GM10248 (cell line): ENCODE measurements at regions not wholly inside any gene's neighbourhood (a gene's known extent, or its start where the extent isn't known, plus 50 kb on each side); places are given as distances from the start of the nearest gene placed in this dataset.

Source experiments
- CTCF ChIA-PET: fragments of 300-600 bp; sonication (Branson Sonifier 250); formaldehyde crosslinking; extraction: SDS; loops from one replicate; lab custom pipeline; 2021; ENCODE audit warnings: antibody characterized with exemption; lab: Yijun Ruan, JAX
- POLR2A ChIA-PET: fragments of 350-650 bp; sonication (Branson Sonifier 250); formaldehyde crosslinking; extraction: SDS; loops from one replicate; lab custom pipeline; 2020; ENCODE audit warnings: antibody characterized with exemption; lab: Yijun Ruan, JAX
- DNase-seq: peaks from one replicate; pipeline ENCODE4 v3.0.0; 2012; ENCODE audit errors: extremely low spot score
- CTCF ChIP-seq: IDR thresholded peaks from 2 replicates; pipeline ENCODE4 v1.5.1; 2012; ENCODE audit warnings: mild to moderate bottlenecking, low read depth; ENCODE audit errors: extremely low read depth, missing control alignments, control extremely low read depth

GRCh38 chr6:149162924-149163323 lies 154.6 kb upstream of the TAB2 start:
- DNase-seq: no peak
- ChIA-PET POLR2A (no interaction called here), CTCF (interaction anchor here (2.9 to 3.3 kb wide), 2 partner anchors 10 to 11 kb away, joined by 18 to 24 read pairs; no protein-coding TSS in a partner anchor)
- TF ChIP-seq CTCF: no peak

GRCh38 chr6:149164199-149164750 lies 153.2 kb upstream of the TAB2 start:
- ChIA-PET CTCF (interaction anchor here (1.0 to 3.3 kb wide), 5 partner anchors 9 to 84 kb away, joined by 3 to 24 read pairs (median 5); no protein-coding TSS in a partner anchor), POLR2A (no interaction called here)
- TF ChIP-seq CTCF: no peak

GRCh38 chr6:149166336-149166735 lies 151.2 kb upstream of the TAB2 start:
- no peak for TF ChIP-seq CTCF
- ChIA-PET CTCF (interaction anchor here (1.0 to 1.7 kb wide), 2 partner anchors 13 to 38 kb away, joined by 4 to 5 read pairs; no protein-coding TSS in a partner anchor), POLR2A (no interaction called here)
- DNase-seq: no peak

More at GRCh38 chr6:149164199-149164750, 153.2 kb upstream of the TAB2 start:
- DNase-seq: no peak

GRCh38 chr6:149166747-149167146 lies 150.8 kb upstream of the TAB2 start:
- POLR2A ChIA-PET: no interaction called here
- CTCF ChIA-PET: interaction anchor here (1.0 to 1.7 kb wide), 2 partner anchors 13 to 38 kb away, joined by 4 to 5 read pairs; no protein-coding TSS in a partner anchor
- no peak for TF ChIP-seq CTCF
- no peak for DNase-seq

GRCh38 chr6:149168968-149169367 lies 148.5 kb upstream of the TAB2 start:
- POLR2A ChIA-PET: no interaction called here
- DNase-seq: no peak
- CTCF ChIA-PET: interaction anchor here (1.1 to 3.2 kb wide), 5 partner anchors 12 to 263 kb away, joined by 3 to 8 read pairs (median 6); no protein-coding TSS in a partner anchor
- no peak for TF ChIP-seq CTCF

- TF ChIP-seq CTCF: no peak
- ChIA-PET POLR2A (no interaction called here), CTCF (interaction anchor here (0.8 to 3.2 kb wide), 9 partner anchors 11 to 262 kb away, joined by 3 to 8 read pairs (median 4); no protein-coding TSS in a partner anchor)
- no peak for DNase-seq
These were observed 147.6 kb upstream of the TAB2 start for GRCh38 chr6:149169761-149170511.
